ENCODE measurements at regions not wholly inside any gene's neighbourhood (a gene's known extent, or its start where the extent isn't known, plus 50 kb on each side); places are given as distances from the start of the nearest gene placed in this dataset.

DNA sequence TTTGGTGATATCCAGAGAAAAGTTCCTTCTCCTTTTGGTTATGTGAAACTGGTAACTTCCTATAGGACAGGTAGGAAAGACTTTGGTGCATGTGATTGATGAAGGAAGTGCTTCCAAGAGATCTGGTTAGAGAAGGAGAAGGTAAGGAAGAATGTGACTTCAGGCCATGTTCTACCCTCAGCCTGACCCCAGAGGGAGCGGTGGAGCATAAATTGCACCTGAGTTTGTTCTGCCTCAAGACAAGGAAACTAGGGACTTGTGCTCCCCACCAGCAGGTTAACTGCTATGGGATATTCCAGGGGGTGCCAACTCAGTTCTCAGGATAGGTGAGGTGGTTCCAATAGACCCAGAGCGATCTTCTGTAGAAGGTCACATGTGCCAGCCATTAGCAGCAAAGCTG lies 299.3 kb upstream of the XYLT1 start:
- no peak overlapping the region for H3K27ac ChIP-seq
- H3K9me3 ChIP-seq, result no peaks in the 10 kb centered on the region
- H3K4me2 ChIP-seq, result no peak overlapping the region
- ChIA-PET POLR2A (no interaction called here), CTCF (no interaction called here)
- FAIRE-seq, result no peak
- no peaks in the 10 kb centered on the region for H3K4me1 ChIP-seq
- DNase-seq (ENCODE audit: low read depth in 1 of 2, low spot score in 1 of 2), result no peak
- no peak for ATAC-seq
- no peak for TF ChIP-seq EHF (CRISPR knock-in tag; IDR thresholded peaks at IDR 0.05)
- TF ChIP-seq NPAS2 (CRISPR knock-in tag; IDR thresholded peaks at IDR 0.05; ENCODE audit: borderline replicate concordance), result no peak
- WGBS (ENCODE audit: missing lambda C conversion rate), result 0% methylated on average over 2 of the region's 2 CpGs
- H3K4me3 ChIP-seq, result no peak overlapping the region

DNA sequence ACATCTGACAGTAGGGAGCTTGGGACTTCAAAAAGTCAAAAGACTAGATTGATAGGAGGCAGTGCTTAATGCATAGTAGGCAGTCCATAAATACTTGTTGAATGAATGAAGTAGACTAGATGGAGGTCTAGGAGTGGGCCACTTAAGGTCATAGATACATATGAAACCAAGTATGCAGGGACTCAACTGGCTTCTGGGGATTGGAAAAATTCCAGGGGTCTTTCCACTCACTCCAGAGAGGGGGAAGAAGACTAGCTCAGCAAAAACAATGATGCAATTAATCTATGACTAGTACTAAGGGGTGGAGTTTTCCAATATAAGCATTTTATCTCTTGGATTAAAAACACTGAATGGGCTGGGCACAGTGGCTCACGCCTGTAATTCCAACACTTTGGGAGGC lies 298.3 kb upstream of the XYLT1 start:
- ChIA-PET CTCF (no interaction called here), POLR2A (no interaction called here)
- Histone ChIP-seq H3K4me2 (no peak overlapping the region), H3K4me3 (no peak overlapping the region), H3K9me3 (no peaks in the 10 kb centered on the region), H3K27ac (no peak overlapping the region), H3K4me1 (no peaks in the 10 kb centered on the region)
- TF ChIP-seq, protein P1, sequence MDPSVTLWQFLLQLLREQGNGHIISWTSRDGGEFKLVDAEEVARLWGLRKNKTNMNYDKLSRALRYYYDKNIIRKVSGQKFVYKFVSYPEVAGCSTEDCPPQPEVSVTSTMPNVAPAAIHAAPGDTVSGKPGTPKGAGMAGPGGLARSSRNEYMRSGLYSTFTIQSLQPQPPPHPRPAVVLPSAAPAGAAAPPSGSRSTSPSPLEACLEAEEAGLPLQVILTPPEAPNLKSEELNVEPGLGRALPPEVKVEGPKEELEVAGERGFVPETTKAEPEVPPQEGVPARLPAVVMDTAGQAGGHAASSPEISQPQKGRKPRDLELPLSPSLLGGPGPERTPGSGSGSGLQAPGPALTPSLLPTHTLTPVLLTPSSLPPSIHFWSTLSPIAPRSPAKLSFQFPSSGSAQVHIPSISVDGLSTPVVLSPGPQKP (IDR thresholded peaks at IDR 0.05; ENCODE audit: low read depth, low read length), result no peak
- no peak for TF ChIP-seq SREBF2 (IDR thresholded peaks at IDR 0.05)
- no peak for TF ChIP-seq MAFK (IDR thresholded peaks at IDR 0.05; ENCODE audit: partially characterized antibody)
- no peak for TF ChIP-seq TP53 (CRISPR knock-in tag; IDR thresholded peaks at IDR 0.05)
- TF ChIP-seq FOXS1 (CRISPR knock-in tag; IDR thresholded peaks at IDR 0.05), result no peak
- TF ChIP-seq EP300 (IDR thresholded peaks at IDR 0.05), result no peak
- TF ChIP-seq, protein P2, sequence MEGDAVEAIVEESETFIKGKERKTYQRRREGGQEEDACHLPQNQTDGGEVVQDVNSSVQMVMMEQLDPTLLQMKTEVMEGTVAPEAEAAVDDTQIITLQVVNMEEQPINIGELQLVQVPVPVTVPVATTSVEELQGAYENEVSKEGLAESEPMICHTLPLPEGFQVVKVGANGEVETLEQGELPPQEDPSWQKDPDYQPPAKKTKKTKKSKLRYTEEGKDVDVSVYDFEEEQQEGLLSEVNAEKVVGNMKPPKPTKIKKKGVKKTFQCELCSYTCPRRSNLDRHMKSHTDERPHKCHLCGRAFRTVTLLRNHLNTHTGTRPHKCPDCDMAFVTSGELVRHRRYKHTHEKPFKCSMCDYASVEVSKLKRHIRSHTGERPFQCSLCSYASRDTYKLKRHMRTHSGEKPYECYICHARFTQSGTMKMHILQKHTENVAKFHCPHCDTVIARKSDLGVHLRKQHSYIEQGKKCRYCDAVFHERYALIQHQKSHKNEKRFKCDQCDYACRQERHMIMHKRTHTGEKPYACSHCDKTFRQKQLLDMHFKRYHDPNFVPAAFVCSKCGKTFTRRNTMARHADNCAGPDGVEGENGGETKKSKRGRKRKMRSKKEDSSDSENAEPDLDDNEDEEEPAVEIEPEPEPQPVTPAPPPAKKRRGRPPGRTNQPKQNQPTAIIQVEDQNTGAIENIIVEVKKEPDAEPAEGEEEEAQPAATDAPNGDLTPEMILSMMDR (IDR thresholded peaks at IDR 0.05), result no peak
- TF ChIP-seq, protein P3, sequence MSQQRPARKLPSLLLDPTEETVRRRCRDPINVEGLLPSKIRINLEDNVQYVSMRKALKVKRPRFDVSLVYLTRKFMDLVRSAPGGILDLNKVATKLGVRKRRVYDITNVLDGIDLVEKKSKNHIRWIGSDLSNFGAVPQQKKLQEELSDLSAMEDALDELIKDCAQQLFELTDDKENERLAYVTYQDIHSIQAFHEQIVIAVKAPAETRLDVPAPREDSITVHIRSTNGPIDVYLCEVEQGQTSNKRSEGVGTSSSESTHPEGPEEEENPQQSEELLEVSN (IDR thresholded peaks at IDR 0.05; ENCODE audit: borderline replicate concordance, low read depth), result no peak
- no peak for TF ChIP-seq HDAC2 (IDR thresholded peaks at IDR 0.05)
- TF ChIP-seq NPAS2 (CRISPR knock-in tag; IDR thresholded peaks at IDR 0.05; ENCODE audit: borderline replicate concordance), result no peak
- no peak for TF ChIP-seq MAZ (IDR thresholded peaks at IDR 0.05; ENCODE audit: borderline replicate concordance, low read depth, low read length)
- TF ChIP-seq, protein P4, sequence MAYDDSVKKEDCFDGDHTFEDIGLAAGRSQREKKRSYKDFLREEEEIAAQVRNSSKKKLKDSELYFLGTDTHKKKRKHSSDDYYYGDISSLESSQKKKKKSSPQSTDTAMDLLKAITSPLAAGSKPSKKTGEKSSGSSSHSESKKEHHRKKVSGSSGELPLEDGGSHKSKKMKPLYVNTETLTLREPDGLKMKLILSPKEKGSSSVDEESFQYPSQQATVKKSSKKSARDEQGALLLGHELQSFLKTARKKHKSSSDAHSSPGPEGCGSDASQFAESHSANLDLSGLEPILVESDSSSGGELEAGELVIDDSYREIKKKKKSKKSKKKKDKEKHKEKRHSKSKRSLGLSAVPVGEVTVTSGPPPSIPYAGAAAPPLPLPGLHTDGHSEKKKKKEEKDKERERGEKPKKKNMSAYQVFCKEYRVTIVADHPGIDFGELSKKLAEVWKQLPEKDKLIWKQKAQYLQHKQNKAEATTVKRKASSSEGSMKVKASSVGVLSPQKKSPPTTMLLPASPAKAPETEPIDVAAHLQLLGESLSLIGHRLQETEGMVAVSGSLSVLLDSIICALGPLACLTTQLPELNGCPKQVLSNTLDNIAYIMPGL (CRISPR knock-in tag; IDR thresholded peaks at IDR 0.05; ENCODE audit: borderline replicate concordance), result no peak
- no peak for TF ChIP-seq MYC (IDR thresholded peaks at IDR 0.05; ENCODE audit: borderline replicate concordance, low read length)
- no peak for TF ChIP-seq ZSCAN20 (CRISPR knock-in tag; IDR thresholded peaks at IDR 0.05)
- TF ChIP-seq POLR2A (IDR thresholded peaks at IDR 0.05; ENCODE audit: low read length), result no peak
- TF ChIP-seq POLR2AphosphoS2 (conservative IDR thresholded peaks at IDR 0.05; ENCODE audit: low read length), result no peak
- no peak for TF ChIP-seq CHD4 (IDR thresholded peaks at IDR 0.05; ENCODE audit: borderline replicate concordance)
- TF ChIP-seq KDM5A (IDR thresholded peaks at IDR 0.05), result no peak
- DNase-seq (ENCODE audit: low read depth in 1 of 2, low spot score in 1 of 2) (no peak), ATAC-seq (no peak), FAIRE-seq (no peak)
- 0% methylated on average over 1 of the region's 1 CpG for WGBS (ENCODE audit: missing lambda C conversion rate)

DNA sequence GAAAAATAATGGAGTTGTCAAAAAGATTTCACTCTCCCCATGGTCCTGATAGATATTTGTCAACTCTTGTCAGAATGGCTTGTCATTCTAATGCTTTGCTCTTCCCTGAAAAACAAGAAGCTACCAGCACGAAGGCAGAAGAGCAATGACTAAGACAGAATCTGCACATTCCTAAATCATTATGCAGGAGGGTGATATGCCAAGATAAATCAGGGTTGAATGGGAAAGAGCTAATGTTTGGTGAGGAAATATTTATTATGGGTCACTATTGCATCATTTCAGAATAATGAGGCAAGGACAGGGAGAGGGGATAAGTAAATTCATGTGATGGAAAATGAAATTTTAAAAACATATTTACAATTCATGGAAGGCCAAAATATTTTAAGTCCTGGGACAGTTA lies 297.5 kb upstream of the XYLT1 start:
- 0% methylated on average over 1 of the region's 1 CpG for WGBS (ENCODE audit: missing lambda C conversion rate)
- Histone ChIP-seq H3K4me3 (no peak overlapping the region), H3K4me2 (no peak overlapping the region), H3K9me3 (no peaks in the 10 kb centered on the region), H3K4me1 (no peaks in the 10 kb centered on the region), H3K27ac (no peak overlapping the region)
- DNase-seq (ENCODE audit: low read depth in 1 of 2, low spot score in 1 of 2) (no peak), FAIRE-seq (no peak), ATAC-seq (no peak)
- ChIA-PET POLR2A (no interaction called here), CTCF (no interaction called here)
- TF ChIP-seq, protein P5, sequence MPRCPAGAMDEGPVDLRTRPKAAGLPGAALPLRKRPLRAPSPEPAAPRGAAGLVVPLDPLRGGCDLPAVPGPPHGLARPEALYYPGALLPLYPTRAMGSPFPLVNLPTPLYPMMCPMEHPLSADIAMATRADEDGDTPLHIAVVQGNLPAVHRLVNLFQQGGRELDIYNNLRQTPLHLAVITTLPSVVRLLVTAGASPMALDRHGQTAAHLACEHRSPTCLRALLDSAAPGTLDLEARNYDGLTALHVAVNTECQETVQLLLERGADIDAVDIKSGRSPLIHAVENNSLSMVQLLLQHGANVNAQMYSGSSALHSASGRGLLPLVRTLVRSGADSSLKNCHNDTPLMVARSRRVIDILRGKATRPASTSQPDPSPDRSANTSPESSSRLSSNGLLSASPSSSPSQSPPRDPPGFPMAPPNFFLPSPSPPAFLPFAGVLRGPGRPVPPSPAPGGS (IDR thresholded peaks at IDR 0.05), result no peak
- TF ChIP-seq GATA3 (IDR thresholded peaks at IDR 0.05; ENCODE audit: borderline replicate concordance) (no peak), EHF (CRISPR knock-in tag; IDR thresholded peaks at IDR 0.05) (no peak), KDM5A (IDR thresholded peaks at IDR 0.05) (no peak), KDM1A (IDR thresholded peaks at IDR 0.05; ENCODE audit: low read depth) (no peak), ZSCAN20 (CRISPR knock-in tag; IDR thresholded peaks at IDR 0.05) (no peak), CEBPB (IDR thresholded peaks at IDR 0.05) (no peak)
- TF ChIP-seq, protein P6, sequence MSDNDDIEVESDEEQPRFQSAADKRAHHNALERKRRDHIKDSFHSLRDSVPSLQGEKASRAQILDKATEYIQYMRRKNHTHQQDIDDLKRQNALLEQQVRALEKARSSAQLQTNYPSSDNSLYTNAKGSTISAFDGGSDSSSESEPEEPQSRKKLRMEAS (IDR thresholded peaks at IDR 0.05), result no peak
